GM12878 (cell line): ENCODE measurements at regions not wholly inside any gene's neighbourhood (a gene's known extent, or its start where the extent isn't known, plus 50 kb on each side); places are given as distances from the start of the nearest gene placed in this dataset.
A peak's percentile ranks its signal among the peaks of the same experiment; 100 is the strongest.

Experiments used
- ATAC-seq: fragments of 200-7000 bp; cut with Tn5 transposase; 3 replicates; pipeline ENCODE4 v1.9.1; 2020; ENCODE audit warnings: mild to moderate bottlenecking, moderate library complexity
- BruUV-seq: library from RNA; stranded (reverse); fragments of 400-500 nt; replicated peaks from 2 replicates; lab custom pipeline; 2021; lab: Mats Ljungman, UMichigan
- CTCF ChIA-PET: fragments of 300-600 bp; sonication (Branson Sonifier 250); formaldehyde crosslinking; extraction: SDS; loops from one replicate; lab custom pipeline; 2021; ENCODE audit warnings: inconsistent platforms; lab: Yijun Ruan, JAX
- POLR2A ChIA-PET: fragments of 350-600 bp; formaldehyde crosslinking; extraction: SDS; loops from one replicate; lab custom pipeline; 2021; ENCODE audit warnings: inconsistent platforms; lab: Charles Lee
- RAD21 ChIA-PET: fragments of 300-600 bp; sonication (Branson Sonifier 250); formaldehyde crosslinking; loops from one replicate; lab custom pipeline; 2023; ENCODE audit warnings: antibody characterized with exemption; ENCODE audit not compliant: unreplicated experiment; lab: Charles Lee
- SMC1A ChIA-PET: fragments of 300-600 bp; sonication (Branson Sonifier 250); formaldehyde crosslinking; loops from one replicate; lab custom pipeline; 2023; ENCODE audit not compliant: unreplicated experiment, uncharacterized antibody; lab: Charles Lee
- DNase-seq: peaks from one replicate; pipeline ENCODE4 v3.0.0-alpha.2; 2011; ENCODE audit warnings: low read depth, low spot score
- FAIRE-seq: peaks from 3 replicates; lab custom pipeline; 2011; peaks lifted over from hg19 to GRCh38; lab: Jason Lieb, UNC
- H2AFZ ChIP-seq: 2 replicates; pipeline ENCODE4 v1.6.0; 2011; ENCODE audit warnings: low read depth, low read length, control low read depth; ENCODE audit not compliant: control insufficient read depth
- H3K27ac ChIP-seq: 2 replicates; pipeline ENCODE4 v1.5.1; 2011; ENCODE audit warnings: control low read depth; ENCODE audit not compliant: control insufficient read depth, insufficient read depth
- H3K27me3 ChIP-seq, 2 experiments: replicated peaks in 1 of 2; 2 replicates each; pipeline versions ENCODE4 v1.6.0 to v1.6.1; 2011; ENCODE audit warnings: low read length in 1 of 2; ENCODE audit not compliant: control insufficient read depth in 2 of 2, insufficient read depth in 2 of 2
- H3K36me3 ChIP-seq, 2 experiments: 2 replicates each; pipeline ENCODE4 v1.5.1; 2011; ENCODE audit warnings: low read length in 1 of 2; ENCODE audit not compliant: control insufficient read depth in 2 of 2, insufficient read depth in 2 of 2
- H3K4me1 ChIP-seq: 2 replicates; pipeline ENCODE4 v1.6.1; 2011; ENCODE audit warnings: mild to moderate bottlenecking, low read length, moderate library complexity, mixed read lengths; ENCODE audit not compliant: control insufficient read depth, insufficient read depth
- H3K4me2 ChIP-seq: 2 replicates; pipeline ENCODE4 v1.6.0; 2011; ENCODE audit warnings: control low read depth; ENCODE audit not compliant: control insufficient read depth, insufficient read depth
- H3K4me3 ChIP-seq: fragments of 200-600 bp; sonication (generic); 2 replicates; pipeline ENCODE4 v1.5.1; 2016
- H3K79me2 ChIP-seq: 2 replicates; pipeline ENCODE4 v1.6.0; 2011; ENCODE audit warnings: low read length; ENCODE audit not compliant: control insufficient read depth, insufficient read depth
- H3K9ac ChIP-seq: 2 replicates; pipeline ENCODE4 v1.8.0; 2011; ENCODE audit warnings: low read length, control low read depth, mixed read lengths; ENCODE audit not compliant: control insufficient read depth, insufficient read depth
- H3K9me3 ChIP-seq: replicated peaks from 3 replicates; pipeline ENCODE4 v1.5.1; 2011; ENCODE audit warnings: mild to moderate bottlenecking, low read length; ENCODE audit not compliant: control insufficient read depth, insufficient read depth
- H4K20me1 ChIP-seq: 2 replicates; pipeline ENCODE4 v1.6.0; 2011; ENCODE audit not compliant: control insufficient read depth, insufficient read depth
- BMI1 ChIP-seq: fragments of 450-650 bp; IDR thresholded peaks from 2 replicates; pipeline ENCODE4 v1.6.1; 2016; ENCODE audit warnings: mild to moderate bottlenecking, moderate library complexity, borderline replicate concordance
- CBFB ChIP-seq: IDR thresholded peaks from 2 replicates; pipeline ENCODE4 v1.6.1; 2016; ENCODE audit warnings: antibody characterized with exemption, low read depth
- GATAD2B ChIP-seq: fragments of 450-650 bp; conservative IDR thresholded peaks from 2 replicates; pipeline ENCODE4 v1.6.1; 2017; ENCODE audit warnings: low read depth, mild to moderate bottlenecking, moderate library complexity
- HDAC6 ChIP-seq: fragments of 200-600 bp; sonication (generic); IDR thresholded peaks from one replicate; pipeline ENCODE4 v1.8.0; 2017; ENCODE audit warnings: antibody characterized with exemption; ENCODE audit not compliant: unreplicated experiment
- SREBF2 ChIP-seq: IDR thresholded peaks from 2 replicates; pipeline ENCODE4 v1.6.1; 2012; ENCODE audit warnings: mild to moderate bottlenecking, low read length
- TBL1XR1 ChIP-seq: IDR thresholded peaks from 2 replicates; pipeline ENCODE4 v1.6.1; 2012; ENCODE audit warnings: low read depth, low read length, improper control_type of control experiment
- TCF7 ChIP-seq: IDR thresholded peaks from 2 replicates; pipeline ENCODE4 v1.6.1; 2014; ENCODE audit warnings: antibody characterized with exemption, borderline replicate concordance
- ZNF274 ChIP-seq: IDR thresholded peaks from one replicate; pipeline ENCODE4 v1.8.0; 2011; ENCODE audit not compliant: insufficient read length, insufficient read depth
- WGBS: methylation state at CpG from one replicate; pipeline ENCODE4 v1.1.6; 2016; ENCODE audit warnings: low lambda C conversion rate; ENCODE audit not compliant: insufficient replicate concordance, insufficient coverage; ENCODE audit errors: missing lambda C conversion rate; 5-methylcytosine and 5-hydroxymethylcytosine counted together
- in situ Hi-C: fragments of 300-500 bp; cut with MboI; formaldehyde crosslinking; loops from 9 replicates; pipeline ENCODE4 v1.14.3; 2018; ENCODE audit warnings: mixed read lengths
- intact Hi-C: fragments of 100-400 bp; cut with micrococcal nuclease; formaldehyde crosslinking; loops from one replicate; pipeline ENCODE4 v1.14.2; 2022; ENCODE audit not compliant: unreplicated experiment
- TF ChIP-seq, protein P1 (sequence below): fragments of 150-350 bp; IDR thresholded peaks from 2 replicates; pipeline ENCODE4 v1.6.1; 2014; ENCODE audit warnings: mild to moderate bottlenecking, low read depth, low read length
- TF ChIP-seq, protein P2 (sequence below): IDR thresholded peaks from 2 replicates; pipeline ENCODE4 v1.6.1; 2011; ENCODE audit warnings: borderline replicate concordance, low read depth, mild to moderate bottlenecking, moderate library complexity, low read length; ENCODE audit not compliant: insufficient read depth, poor library complexity, severe bottlenecking

DNA sequence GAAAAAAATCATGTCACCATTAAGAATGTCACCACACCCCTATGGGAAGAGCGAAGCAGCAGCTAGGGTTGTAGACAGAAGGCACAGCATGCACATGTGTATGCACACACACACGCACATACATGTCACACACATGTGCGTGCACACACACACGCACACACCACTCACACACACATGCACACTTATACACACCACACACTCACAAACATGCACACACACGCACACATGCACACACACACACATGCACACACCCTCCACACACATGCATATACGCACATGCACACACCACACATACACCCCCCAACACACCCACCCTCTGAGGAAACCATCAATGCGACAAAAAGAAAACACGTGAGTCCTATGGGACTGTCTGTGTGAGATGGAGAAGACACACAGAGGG lies 205.4 kb downstream of the ENGASE start:
- 42% methylated on average over 8 of the region's 8 CpGs for WGBS
- FAIRE-seq (no peak), DNase-seq (no peak), ATAC-seq (no peak)
- RAD21 ChIA-PET: no interaction called here
- no TSS peak for BruUV-seq
- CTCF ChIA-PET: no interaction called here
- SMC1A ChIA-PET: no interaction called here
- intact Hi-C loops: no loop called here
- TF ChIP-seq, protein P1, sequence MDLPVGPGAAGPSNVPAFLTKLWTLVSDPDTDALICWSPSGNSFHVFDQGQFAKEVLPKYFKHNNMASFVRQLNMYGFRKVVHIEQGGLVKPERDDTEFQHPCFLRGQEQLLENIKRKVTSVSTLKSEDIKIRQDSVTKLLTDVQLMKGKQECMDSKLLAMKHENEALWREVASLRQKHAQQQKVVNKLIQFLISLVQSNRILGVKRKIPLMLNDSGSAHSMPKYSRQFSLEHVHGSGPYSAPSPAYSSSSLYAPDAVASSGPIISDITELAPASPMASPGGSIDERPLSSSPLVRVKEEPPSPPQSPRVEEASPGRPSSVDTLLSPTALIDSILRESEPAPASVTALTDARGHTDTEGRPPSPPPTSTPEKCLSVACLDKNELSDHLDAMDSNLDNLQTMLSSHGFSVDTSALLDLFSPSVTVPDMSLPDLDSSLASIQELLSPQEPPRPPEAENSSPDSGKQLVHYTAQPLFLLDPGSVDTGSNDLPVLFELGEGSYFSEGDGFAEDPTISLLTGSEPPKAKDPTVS: no peak
- TF ChIP-seq, protein P2, sequence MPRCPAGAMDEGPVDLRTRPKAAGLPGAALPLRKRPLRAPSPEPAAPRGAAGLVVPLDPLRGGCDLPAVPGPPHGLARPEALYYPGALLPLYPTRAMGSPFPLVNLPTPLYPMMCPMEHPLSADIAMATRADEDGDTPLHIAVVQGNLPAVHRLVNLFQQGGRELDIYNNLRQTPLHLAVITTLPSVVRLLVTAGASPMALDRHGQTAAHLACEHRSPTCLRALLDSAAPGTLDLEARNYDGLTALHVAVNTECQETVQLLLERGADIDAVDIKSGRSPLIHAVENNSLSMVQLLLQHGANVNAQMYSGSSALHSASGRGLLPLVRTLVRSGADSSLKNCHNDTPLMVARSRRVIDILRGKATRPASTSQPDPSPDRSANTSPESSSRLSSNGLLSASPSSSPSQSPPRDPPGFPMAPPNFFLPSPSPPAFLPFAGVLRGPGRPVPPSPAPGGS: peak; percentile 68
- Histone ChIP-seq H3K9ac (no peak overlapping the region), H3K4me1 (no peaks in the 10 kb centered on the region), H3K4me3 (no peak overlapping the region), H3K4me2 (no peak overlapping the region), H2AFZ (no peak overlapping the region), H3K36me3 (no peaks in the 10 kb centered on the region), H3K9me3 (no peaks in the 10 kb centered on the region), H3K79me2 (no peaks in the 10 kb centered on the region), H3K27me3 (peaks cover 0 to 1% of the 10 kb centered on the region in 2 experiments; a peak in 3 of 4 replicates), H3K27ac (no peak overlapping the region), H4K20me1 (no peaks in the 10 kb centered on the region)
- in situ Hi-C loops: no loop called here
- POLR2A ChIA-PET: no interaction called here

DNA sequence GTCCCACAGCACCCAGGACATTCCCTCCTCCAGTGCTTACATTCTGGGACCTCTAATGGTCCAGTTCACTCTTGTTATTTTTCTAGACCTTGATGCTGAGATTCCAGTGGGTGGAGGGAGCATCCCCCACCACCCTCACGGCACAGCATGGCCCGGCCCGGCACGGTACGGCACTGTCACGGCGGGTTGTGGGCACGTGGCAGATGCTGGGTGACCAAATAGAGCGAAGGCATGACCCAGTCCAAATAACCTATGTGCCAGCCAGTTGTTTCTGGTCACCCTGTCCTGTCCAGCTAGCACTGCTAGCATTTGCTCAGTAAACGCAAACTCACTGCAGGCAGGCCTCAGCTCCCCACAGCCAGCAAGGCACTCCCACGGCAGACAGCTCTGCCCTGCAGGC lies 204.7 kb downstream of the ENGASE start:
- Histone ChIP-seq H3K9ac (no peak overlapping the region), H3K4me1 (no peaks in the 10 kb centered on the region), H3K9me3 (no peaks in the 10 kb centered on the region), H3K36me3 (no peaks in the 10 kb centered on the region), H3K4me2 (no peak overlapping the region), H3K27me3 (no peaks in the 10 kb centered on the region; a peak in 3 of 4 replicates), H4K20me1 (no peaks in the 10 kb centered on the region), H3K79me2 (no peaks in the 10 kb centered on the region), H2AFZ (no peak overlapping the region), H3K4me3 (no peak overlapping the region), H3K27ac (no peak overlapping the region)
- ChIA-PET POLR2A (no interaction called here), CTCF (no interaction called here), SMC1A (no interaction called here), RAD21 (no interaction called here)
- DNase-seq (no peak), ATAC-seq (no peak), FAIRE-seq (no peak)
- in situ Hi-C loops (no loop called here), intact Hi-C loops (no loop called here)
- 60% methylated on average over 11 of the region's 11 CpGs for WGBS
- no TSS peak for BruUV-seq
- TF ChIP-seq TCF7 (no peak), CBFB (no peak), HDAC6 (no peak), TBL1XR1 (no peak), SREBF2 (no peak), BMI1 (no peak), ZNF274 (no peak), GATAD2B (no peak)
